Muscle layer of colon (tissue), 2 donors: ENCODE measurements at regions not wholly inside any gene's neighbourhood (a gene's known extent, or its start where the extent isn't known, plus 50 kb on each side); places are given as distances from the start of the nearest gene placed in this dataset.

ENCODE experiments used
- H3K27ac ChIP-seq: one replicate; pipeline ENCODE4 v1.7.0; 2013; ENCODE audit warnings: low read depth, mild to moderate bottlenecking, low read length, moderate library complexity
- H3K27me3 ChIP-seq, 2 donors: one replicate each; pipeline ENCODE4 v1.7.0; 2013; ENCODE audit warnings: low read length in 2 of 2, mild to moderate bottlenecking in 2 of 2; ENCODE audit not compliant: insufficient read depth in 2 of 2, control insufficient read depth in 1 of 2
- H3K36me3 ChIP-seq: one replicate; pipeline ENCODE4 v1.7.0; 2013; ENCODE audit warnings: mild to moderate bottlenecking, low read length; ENCODE audit not compliant: insufficient read depth
- H3K4me1 ChIP-seq: one replicate; pipeline ENCODE4 v1.7.0; 2013; ENCODE audit warnings: mild to moderate bottlenecking, low read length; ENCODE audit not compliant: insufficient read depth
- H3K4me3 ChIP-seq, 2 donors: one replicate each; pipeline ENCODE4 v1.7.0; 2013; ENCODE audit warnings: low read length in 2 of 2, low read depth in 1 of 2, mild to moderate bottlenecking in 1 of 2, moderate library complexity in 1 of 2
- H3K9ac ChIP-seq: one replicate; pipeline ENCODE4 v1.7.0; 2013; ENCODE audit warnings: low read length
- H3K9me3 ChIP-seq: one replicate; pipeline ENCODE4 v1.7.0; 2013; ENCODE audit warnings: mild to moderate bottlenecking, low read length
- donor health status: abdominal sarcoma.
- donor health status: Adenocarcinoma of cecum.

GRCh38 chr14:82270286-82270685 is 736.6 kb upstream of the SEL1L start:
- Histone ChIP-seq H3K4me1 (no peaks in the 10 kb centered on the region), H3K27ac (no peak overlapping the region), H3K36me3 (no peaks in the 10 kb centered on the region), H3K4me3 (no peak overlapping the region), H3K9me3 (no peaks in the 10 kb centered on the region), H3K27me3 (no peaks in the 10 kb centered on the region), H3K9ac (no peak overlapping the region)

GRCh38 chr14:82298811-82299210 is 765.2 kb upstream of the SEL1L start:
- no peaks in the 10 kb centered on the region for H3K36me3 ChIP-seq

GRCh38 chr14:82309199-82309598 is 775.5 kb upstream of the SEL1L start:
- Histone ChIP-seq H3K27me3 (no peaks in the 10 kb centered on the region), H3K4me1 (no peaks in the 10 kb centered on the region), H3K9ac (no peak overlapping the region)

More at GRCh38 chr14:82298811-82299210, 765.2 kb upstream of the SEL1L start:
- no peak overlapping the region for H3K27ac ChIP-seq
- no peak overlapping the region for H3K4me3 ChIP-seq
- H3K27me3 ChIP-seq, result no peaks in the 10 kb centered on the region
- H3K9me3 ChIP-seq, result no peaks in the 10 kb centered on the region
- no peak overlapping the region for H3K9ac ChIP-seq
- no peaks in the 10 kb centered on the region for H3K4me1 ChIP-seq

DNA sequence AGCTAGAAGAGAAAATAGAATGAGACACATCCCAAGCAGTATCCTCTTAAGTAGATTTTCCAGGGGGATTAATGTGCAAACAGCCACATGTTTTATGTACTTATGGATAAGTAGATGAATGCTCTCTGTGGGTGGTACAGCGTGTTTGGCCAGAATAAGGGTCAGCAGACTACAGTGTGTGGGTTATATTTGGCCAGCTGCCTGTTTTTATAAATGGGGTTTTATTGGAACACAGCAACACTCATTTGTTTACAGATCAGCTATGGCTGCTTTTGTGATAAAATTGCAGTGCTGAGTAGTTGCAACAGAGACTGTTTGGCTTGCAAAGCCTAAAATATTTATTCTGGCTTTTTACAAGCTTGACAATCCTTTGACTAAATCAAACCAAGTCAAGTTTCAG is 780.2 kb upstream of the SEL1L start:
- no peaks in the 10 kb centered on the region for H3K36me3 ChIP-seq
- no peaks in the 10 kb centered on the region for H3K4me1 ChIP-seq
- H3K9ac ChIP-seq, result no peak overlapping the region
- H3K27ac ChIP-seq, result no peak overlapping the region
- no peaks in the 10 kb centered on the region for H3K27me3 ChIP-seq
- no peaks in the 10 kb centered on the region for H3K9me3 ChIP-seq
- no peak overlapping the region for H3K4me3 ChIP-seq

More at GRCh38 chr14:82309199-82309598, 775.5 kb upstream of the SEL1L start:
- no peaks in the 10 kb centered on the region for H3K9me3 ChIP-seq
- H3K27ac ChIP-seq, result no peak overlapping the region
- H3K36me3 ChIP-seq, result no peaks in the 10 kb centered on the region
- H3K4me3 ChIP-seq, result no peak overlapping the region

GRCh38 chr14:82328442-82328841 is 794.8 kb upstream of the SEL1L start:
- H3K36me3 ChIP-seq, result no peaks in the 10 kb centered on the region

GRCh38 chr14:82341261-82341810 is 807.7 kb upstream of the SEL1L start:
- no peak overlapping the region for H3K4me3 ChIP-seq
- H3K9ac ChIP-seq, result no peak overlapping the region
- H3K27ac ChIP-seq, result no peak overlapping the region
- H3K36me3 ChIP-seq, result no peaks in the 10 kb centered on the region
- H3K27me3 ChIP-seq, result no peaks in the 10 kb centered on the region
- no peaks in the 10 kb centered on the region for H3K9me3 ChIP-seq
- H3K4me1 ChIP-seq, result no peaks in the 10 kb centered on the region

More at GRCh38 chr14:82328442-82328841, 794.8 kb upstream of the SEL1L start:
- Histone ChIP-seq H3K9me3 (peaks cover 4% of the 10 kb centered on the region), H3K9ac (no peak overlapping the region), H3K27ac (no peak overlapping the region), H3K4me1 (no peaks in the 10 kb centered on the region), H3K4me3 (no peak overlapping the region), H3K27me3 (no peaks in the 10 kb centered on the region)

GRCh38 chr14:82342596-82342995 is 808.9 kb upstream of the SEL1L start:
- no peaks in the 10 kb centered on the region for H3K4me1 ChIP-seq
- no peaks in the 10 kb centered on the region for H3K27me3 ChIP-seq
- no peaks in the 10 kb centered on the region for H3K9me3 ChIP-seq
- H3K4me3 ChIP-seq, result no peak overlapping the region
- H3K9ac ChIP-seq, result no peak overlapping the region
- no peak overlapping the region for H3K27ac ChIP-seq
- no peaks in the 10 kb centered on the region for H3K36me3 ChIP-seq

DNA sequence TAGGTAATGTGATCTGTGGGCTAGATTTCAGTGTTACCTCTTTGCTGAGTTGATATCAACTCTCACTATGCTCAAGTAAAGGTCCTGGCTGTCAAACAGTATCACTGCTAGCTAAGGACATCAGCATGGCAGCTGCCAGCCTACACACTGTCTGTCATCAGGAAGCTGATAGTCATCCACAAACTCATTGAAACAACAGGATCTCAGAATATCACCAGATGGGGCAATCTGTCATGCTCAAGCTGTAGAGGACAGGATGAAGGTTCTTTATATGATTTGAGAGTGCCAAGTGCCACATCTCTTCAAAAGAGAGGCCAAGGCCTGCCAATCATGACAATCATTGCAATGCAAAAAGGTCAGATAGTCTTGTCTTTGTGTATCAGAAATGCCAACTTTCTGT is 811.5 kb upstream of the SEL1L start:
- no peaks in the 10 kb centered on the region for H3K36me3 ChIP-seq
- no peak overlapping the region for H3K9ac ChIP-seq
- no peaks in the 10 kb centered on the region for H3K27me3 ChIP-seq
- H3K27ac ChIP-seq, result no peak overlapping the region
- no peaks in the 10 kb centered on the region for H3K9me3 ChIP-seq
- no peaks in the 10 kb centered on the region for H3K4me1 ChIP-seq
- H3K4me3 ChIP-seq, result no peak overlapping the region

GRCh38 chr14:82354126-82354525 is 820.5 kb upstream of the SEL1L start:
- no peaks in the 10 kb centered on the region for H3K4me1 ChIP-seq
- no peaks in the 10 kb centered on the region for H3K36me3 ChIP-seq
- no peaks in the 10 kb centered on the region for H3K9me3 ChIP-seq
- H3K27me3 ChIP-seq, result no peaks in the 10 kb centered on the region
- H3K4me3 ChIP-seq, result no peak overlapping the region
- no peak overlapping the region for H3K27ac ChIP-seq
- no peak overlapping the region for H3K9ac ChIP-seq

DNA sequence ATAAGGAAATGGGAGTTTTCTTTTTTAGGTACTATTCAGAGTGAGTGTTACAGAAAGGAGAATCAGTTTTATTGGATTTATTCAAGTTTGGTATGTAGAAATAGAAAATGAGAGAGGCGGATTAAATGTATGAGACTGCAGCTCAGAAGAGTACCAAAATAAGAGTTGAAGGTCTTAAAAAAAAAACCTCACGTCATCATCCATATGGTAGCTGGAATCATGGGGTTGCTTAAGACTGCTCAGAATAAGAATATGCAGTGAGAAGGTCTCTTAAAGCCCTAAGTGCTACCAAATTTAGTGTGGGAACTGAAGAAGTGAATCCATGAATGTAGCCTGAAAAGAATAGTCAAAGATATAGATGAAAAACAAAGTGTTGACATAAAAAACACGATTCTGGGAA is 825.5 kb upstream of the SEL1L start:
- Histone ChIP-seq H3K4me1 (peaks cover 4% of the 10 kb centered on the region), H3K27ac (no peak overlapping the region), H3K9me3 (no peaks in the 10 kb centered on the region), H3K9ac (no peak overlapping the region), H3K36me3 (no peaks in the 10 kb centered on the region), H3K27me3 (no peaks in the 10 kb centered on the region), H3K4me3 (no peak overlapping the region)

DNA sequence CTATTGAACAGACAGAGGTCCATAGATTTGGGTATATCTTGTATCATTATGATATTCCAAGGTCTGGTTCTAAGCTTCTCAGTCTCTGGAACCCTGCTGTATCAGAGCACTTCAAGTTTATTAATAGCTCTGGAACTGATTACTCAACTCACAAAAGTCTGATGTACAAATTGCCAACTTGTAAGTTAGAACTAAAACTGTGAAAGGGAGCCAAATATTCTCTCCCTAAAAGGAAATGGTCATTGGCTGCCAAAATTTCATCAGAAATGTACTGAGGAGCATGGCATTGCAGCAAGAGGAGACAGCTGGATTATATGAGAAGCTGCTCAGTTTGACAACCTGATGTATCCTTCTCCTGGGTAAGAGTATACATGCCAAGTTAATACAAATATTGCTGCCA is 828.8 kb upstream of the SEL1L start:
- no peaks in the 10 kb centered on the region for H3K36me3 ChIP-seq

GRCh38 chr14:82365471-82365870 is 831.8 kb upstream of the SEL1L start:
- no peak overlapping the region for H3K4me3 ChIP-seq
- H3K27ac ChIP-seq, result no peak overlapping the region
- no peaks in the 10 kb centered on the region for H3K9me3 ChIP-seq
- no peaks in the 10 kb centered on the region for H3K27me3 ChIP-seq
- H3K36me3 ChIP-seq, result no peaks in the 10 kb centered on the region
- peaks cover 4% of the 10 kb centered on the region for H3K4me1 ChIP-seq
- H3K9ac ChIP-seq, result no peak overlapping the region

More for the DNA sequence above, 828.8 kb upstream of the SEL1L start:
- H3K27me3 ChIP-seq, result no peaks in the 10 kb centered on the region
- no peak overlapping the region for H3K27ac ChIP-seq
- peaks cover 4% of the 10 kb centered on the region for H3K4me1 ChIP-seq
- H3K9me3 ChIP-seq, result no peaks in the 10 kb centered on the region
- H3K9ac ChIP-seq, result no peak overlapping the region
- H3K4me3 ChIP-seq, result no peak overlapping the region
